ENCODE measurements at regions not wholly inside any gene's neighbourhood (a gene's known extent, or its start where the extent isn't known, plus 50 kb on each side); places are given as distances from the start of the nearest gene placed in this dataset.

DNA sequence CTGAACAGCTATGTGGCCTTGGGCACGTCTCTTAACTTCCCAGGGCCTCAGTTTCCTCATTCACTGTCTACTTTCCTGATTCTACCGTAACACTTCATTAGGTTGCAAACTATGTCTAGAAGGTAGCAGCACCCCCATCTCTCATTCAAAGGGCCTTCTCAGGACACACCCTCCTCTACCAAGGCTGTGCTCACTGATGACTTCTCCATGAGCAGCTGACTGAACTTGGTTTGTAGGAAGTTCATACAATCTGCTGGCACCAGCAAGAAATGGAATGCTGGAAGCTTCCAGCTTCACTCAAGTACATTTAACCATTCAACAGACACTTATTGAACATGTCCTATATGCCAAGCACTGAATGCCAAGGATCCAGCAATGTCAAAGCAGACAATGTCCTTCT, 250.8 kb upstream of the CTAGE1 start:
- Histone ChIP-seq H3K27me3 (ENCODE audit: control insufficient read depth, insufficient read depth, low read length) (no peaks in the 10 kb centered on the region), H3K9ac (ENCODE audit: low read depth, low read length) (no peak overlapping the region), H3K36me3 (ENCODE audit: control insufficient read depth, insufficient read depth, low read length) (no peaks in the 10 kb centered on the region), H3K9me3 (ENCODE audit: control insufficient read depth, insufficient read depth, low read length) (no peaks in the 10 kb centered on the region), H3K4me3 (ENCODE audit: low read depth, low read length) (no peak overlapping the region), H3K4me1 (ENCODE audit: control insufficient read depth, insufficient read depth, low read length) (no peaks in the 10 kb centered on the region)

DNA sequence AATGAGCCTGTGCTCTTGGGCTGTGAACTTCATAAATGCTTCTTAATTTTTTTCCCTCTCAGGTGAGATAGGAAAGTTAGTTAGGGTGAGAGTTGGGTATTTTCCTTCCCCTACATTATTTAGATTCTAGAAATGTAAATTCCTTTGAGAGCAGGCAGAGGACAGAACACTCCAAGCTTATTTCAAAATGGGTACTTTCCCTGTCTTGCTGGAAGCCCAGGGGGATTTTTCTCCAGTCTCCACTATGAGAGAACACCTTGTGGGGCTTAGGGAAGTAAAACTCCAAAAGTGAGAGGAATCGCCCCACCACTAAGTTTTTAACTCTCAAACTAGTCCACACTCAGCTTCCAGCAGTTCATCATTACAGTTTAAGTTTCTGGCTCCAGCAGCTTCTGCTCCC, 253.2 kb upstream of the CTAGE1 start:
- Histone ChIP-seq H3K27me3 (ENCODE audit: control insufficient read depth, insufficient read depth, low read length) (no peaks in the 10 kb centered on the region), H3K4me1 (ENCODE audit: control insufficient read depth, insufficient read depth, low read length) (no peaks in the 10 kb centered on the region), H3K36me3 (ENCODE audit: control insufficient read depth, insufficient read depth, low read length) (no peaks in the 10 kb centered on the region), H3K4me3 (ENCODE audit: low read depth, low read length) (no peak overlapping the region), H3K9ac (ENCODE audit: low read depth, low read length) (no peak overlapping the region), H3K9me3 (ENCODE audit: control insufficient read depth, insufficient read depth, low read length) (no peaks in the 10 kb centered on the region)

- H3K9ac ChIP-seq (ENCODE audit: low read depth, low read length): no peak overlapping the region
- no peaks in the 10 kb centered on the region for H3K4me1 ChIP-seq (ENCODE audit: control insufficient read depth, insufficient read depth, low read length)
- H3K9me3 ChIP-seq (ENCODE audit: control insufficient read depth, insufficient read depth, low read length): no peaks in the 10 kb centered on the region
- no peaks in the 10 kb centered on the region for H3K36me3 ChIP-seq (ENCODE audit: control insufficient read depth, insufficient read depth, low read length)
- no peaks in the 10 kb centered on the region for H3K27me3 ChIP-seq (ENCODE audit: control insufficient read depth, insufficient read depth, low read length)
- no peak overlapping the region for H3K4me3 ChIP-seq (ENCODE audit: low read depth, low read length)
These were observed 255.6 kb upstream of the CTAGE1 start for GRCh38 chr18:22673182-22673862.

- Histone ChIP-seq H3K9me3 (ENCODE audit: control insufficient read depth, insufficient read depth, low read length) (no peaks in the 10 kb centered on the region), H3K9ac (ENCODE audit: low read depth, low read length) (no peak overlapping the region), H3K36me3 (ENCODE audit: control insufficient read depth, insufficient read depth, low read length) (no peaks in the 10 kb centered on the region), H3K4me3 (ENCODE audit: low read depth, low read length) (no peak overlapping the region), H3K27me3 (ENCODE audit: control insufficient read depth, insufficient read depth, low read length) (no peaks in the 10 kb centered on the region), H3K4me1 (ENCODE audit: control insufficient read depth, insufficient read depth, low read length) (no peaks in the 10 kb centered on the region)
These were observed 256.6 kb upstream of the CTAGE1 start for GRCh38 chr18:22674272-22674671.

- Histone ChIP-seq H3K36me3 (ENCODE audit: control insufficient read depth, insufficient read depth, low read length) (no peaks in the 10 kb centered on the region), H3K9me3 (ENCODE audit: control insufficient read depth, insufficient read depth, low read length) (no peaks in the 10 kb centered on the region), H3K27me3 (ENCODE audit: control insufficient read depth, insufficient read depth, low read length) (no peaks in the 10 kb centered on the region), H3K9ac (ENCODE audit: low read depth, low read length) (no peak overlapping the region), H3K4me3 (ENCODE audit: low read depth, low read length) (no peak overlapping the region), H3K4me1 (ENCODE audit: control insufficient read depth, insufficient read depth, low read length) (no peaks in the 10 kb centered on the region)
These were observed 257.3 kb upstream of the CTAGE1 start for GRCh38 chr18:22675006-22675405.

DNA sequence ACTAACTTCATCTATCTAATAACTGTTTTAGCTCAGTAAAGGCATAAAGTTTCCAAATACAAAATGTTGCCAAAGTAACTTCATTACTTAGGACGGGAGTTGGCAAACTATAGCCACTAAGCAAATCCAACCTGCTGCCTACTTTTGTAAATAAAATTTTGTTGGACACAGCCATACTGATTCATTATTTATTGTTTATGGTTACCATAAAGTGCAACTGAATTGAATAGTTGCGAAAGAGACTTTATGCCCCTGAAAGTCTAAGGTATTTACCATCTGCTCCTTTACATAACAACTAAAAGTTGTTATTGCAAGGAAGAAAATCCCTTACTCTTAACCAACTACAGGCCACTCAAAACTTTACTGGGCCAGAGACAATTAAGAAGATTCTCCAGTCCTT, 256.7 kb upstream of the RBBP8 start:
- no peaks in the 10 kb centered on the region for H3K4me1 ChIP-seq (ENCODE audit: control insufficient read depth, insufficient read depth, low read length)
- H3K9ac ChIP-seq (ENCODE audit: low read depth, low read length): no peak overlapping the region
- H3K27me3 ChIP-seq (ENCODE audit: control insufficient read depth, insufficient read depth, low read length): no peaks in the 10 kb centered on the region
- H3K4me3 ChIP-seq (ENCODE audit: low read depth, low read length): no peak overlapping the region
- H3K9me3 ChIP-seq (ENCODE audit: control insufficient read depth, insufficient read depth, low read length): no peaks in the 10 kb centered on the region
- no peaks in the 10 kb centered on the region for H3K36me3 ChIP-seq (ENCODE audit: control insufficient read depth, insufficient read depth, low read length)

DNA sequence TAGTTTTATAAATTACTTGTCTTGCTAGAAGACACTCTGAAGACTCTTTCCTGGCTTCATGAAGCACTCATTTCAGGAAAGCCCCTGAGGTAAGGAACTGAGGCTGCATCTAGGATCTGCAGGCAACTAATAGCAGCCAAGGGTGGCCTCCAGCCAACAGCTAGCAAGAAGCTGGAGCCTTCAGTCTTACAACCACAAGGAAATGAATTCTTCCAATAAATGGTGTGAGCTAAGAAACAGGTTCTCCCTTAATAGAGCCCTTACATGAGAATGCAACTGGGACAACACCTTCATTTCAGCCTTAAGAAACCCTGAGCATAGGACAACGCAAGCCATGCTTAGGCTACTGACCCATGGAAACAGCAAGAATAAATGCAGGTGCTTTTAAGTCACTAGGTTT, 254.6 kb upstream of the RBBP8 start:
- Histone ChIP-seq H3K4me3 (ENCODE audit: low read depth, low read length) (no peak overlapping the region), H3K36me3 (ENCODE audit: control insufficient read depth, insufficient read depth, low read length) (no peaks in the 10 kb centered on the region), H3K9ac (ENCODE audit: low read depth, low read length) (no peak overlapping the region), H3K9me3 (ENCODE audit: control insufficient read depth, insufficient read depth, low read length) (no peaks in the 10 kb centered on the region), H3K27me3 (ENCODE audit: control insufficient read depth, insufficient read depth, low read length) (no peaks in the 10 kb centered on the region), H3K4me1 (ENCODE audit: control insufficient read depth, insufficient read depth, low read length) (no peaks in the 10 kb centered on the region)

DNA sequence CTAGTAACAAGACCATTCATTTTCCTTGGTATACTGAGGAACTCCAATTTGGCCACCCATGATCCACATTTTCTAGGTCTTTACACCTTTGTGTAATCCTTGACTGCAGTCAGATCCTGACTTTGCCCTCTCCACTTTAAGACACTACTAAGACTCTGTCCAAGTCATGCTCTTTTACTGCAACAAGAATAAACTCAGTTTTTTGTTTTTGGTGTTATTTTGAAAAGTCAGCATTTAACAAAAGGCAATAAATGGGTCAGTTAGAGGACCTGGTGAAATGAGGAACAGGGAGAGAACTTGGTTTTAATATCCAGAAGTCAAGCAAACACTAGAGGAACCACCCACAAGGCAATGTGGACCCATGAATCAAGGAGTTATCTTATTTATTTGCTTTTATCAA, 252.2 kb upstream of the RBBP8 start:
- Histone ChIP-seq H3K36me3 (ENCODE audit: control insufficient read depth, insufficient read depth, low read length) (no peaks in the 10 kb centered on the region), H3K9ac (ENCODE audit: low read depth, low read length) (no peak overlapping the region), H3K9me3 (ENCODE audit: control insufficient read depth, insufficient read depth, low read length) (no peaks in the 10 kb centered on the region), H3K4me1 (ENCODE audit: control insufficient read depth, insufficient read depth, low read length) (no peaks in the 10 kb centered on the region), H3K4me3 (ENCODE audit: low read depth, low read length) (no peak overlapping the region), H3K27me3 (ENCODE audit: control insufficient read depth, insufficient read depth, low read length) (no peaks in the 10 kb centered on the region)

DNA sequence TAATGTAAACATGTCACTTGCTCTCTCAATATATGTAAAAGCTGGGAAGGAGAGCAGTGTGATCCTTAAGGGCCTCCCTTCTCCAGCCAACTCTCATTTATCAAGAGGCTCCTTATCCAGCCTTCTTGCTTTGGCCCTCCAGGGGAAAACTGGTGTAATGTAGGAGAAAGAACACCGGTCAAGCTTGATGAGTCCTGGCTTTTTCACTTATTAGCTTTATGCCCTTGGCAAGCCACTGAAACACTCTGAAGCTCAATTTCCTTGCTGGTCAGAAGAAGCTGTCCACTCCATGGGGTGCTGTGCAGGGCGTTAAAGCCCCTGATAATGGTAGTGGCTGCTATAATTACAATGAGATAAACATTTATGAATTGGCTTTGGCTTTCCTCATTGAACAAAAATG, 251.2 kb upstream of the RBBP8 start:
- Histone ChIP-seq H3K9ac (ENCODE audit: low read depth, low read length) (no peak overlapping the region), H3K36me3 (ENCODE audit: control insufficient read depth, insufficient read depth, low read length) (no peaks in the 10 kb centered on the region), H3K4me3 (ENCODE audit: low read depth, low read length) (no peak overlapping the region), H3K4me1 (ENCODE audit: control insufficient read depth, insufficient read depth, low read length) (no peaks in the 10 kb centered on the region), H3K27me3 (ENCODE audit: control insufficient read depth, insufficient read depth, low read length) (no peaks in the 10 kb centered on the region), H3K9me3 (ENCODE audit: control insufficient read depth, insufficient read depth, low read length) (no peaks in the 10 kb centered on the region)

GRCh38 chr18:22682720-22683119, 250.4 kb upstream of the RBBP8 start:
- no peak overlapping the region for H3K4me3 ChIP-seq (ENCODE audit: low read depth, low read length)
- peaks cover 2% of the 10 kb centered on the region for H3K9me3 ChIP-seq (ENCODE audit: control insufficient read depth, insufficient read depth, low read length)
- H3K36me3 ChIP-seq (ENCODE audit: control insufficient read depth, insufficient read depth, low read length): no peaks in the 10 kb centered on the region
- no peaks in the 10 kb centered on the region for H3K4me1 ChIP-seq (ENCODE audit: control insufficient read depth, insufficient read depth, low read length)
- no peaks in the 10 kb centered on the region for H3K27me3 ChIP-seq (ENCODE audit: control insufficient read depth, insufficient read depth, low read length)
- H3K9ac ChIP-seq (ENCODE audit: low read depth, low read length): no peak overlapping the region

GRCh38 chr18:22683196-22683676, 249.9 kb upstream of the RBBP8 start:
- Histone ChIP-seq H3K9ac (ENCODE audit: low read depth, low read length) (no peak overlapping the region), H3K4me3 (ENCODE audit: low read depth, low read length) (no peak overlapping the region), H3K36me3 (ENCODE audit: control insufficient read depth, insufficient read depth, low read length) (no peaks in the 10 kb centered on the region), H3K9me3 (ENCODE audit: control insufficient read depth, insufficient read depth, low read length) (peaks cover 6% of the 10 kb centered on the region), H3K4me1 (ENCODE audit: control insufficient read depth, insufficient read depth, low read length) (no peaks in the 10 kb centered on the region), H3K27me3 (ENCODE audit: control insufficient read depth, insufficient read depth, low read length) (no peaks in the 10 kb centered on the region)

GRCh38 chr18:22683786-22684185, 249.3 kb upstream of the RBBP8 start:
- no peaks in the 10 kb centered on the region for H3K36me3 ChIP-seq (ENCODE audit: control insufficient read depth, insufficient read depth, low read length)
- no peak overlapping the region for H3K9ac ChIP-seq (ENCODE audit: low read depth, low read length)
- H3K4me1 ChIP-seq (ENCODE audit: control insufficient read depth, insufficient read depth, low read length): no peaks in the 10 kb centered on the region
- H3K27me3 ChIP-seq (ENCODE audit: control insufficient read depth, insufficient read depth, low read length): no peaks in the 10 kb centered on the region
- no peak overlapping the region for H3K4me3 ChIP-seq (ENCODE audit: low read depth, low read length)
- H3K9me3 ChIP-seq (ENCODE audit: control insufficient read depth, insufficient read depth, low read length): peaks cover 6% of the 10 kb centered on the region
